ENCODE measurements at regions not wholly inside any gene's neighbourhood (a gene's known extent, or its start where the extent isn't known, plus 50 kb on each side); places are given as distances from the start of the nearest gene placed in this dataset.

GRCh38 chr10:111885046-111885445 lies 298.5 kb downstream of the GPAM start (continued):
- no peak for TF ChIP-seq SIN3A (conservative IDR thresholded peaks at IDR 0.05 in 1 of 2, IDR thresholded peaks at IDR 0.05 in 1 of 2; ENCODE audit: low read depth in 1 of 2, low read length in 2 of 2)
- no peak for TF ChIP-seq BACH1 (IDR thresholded peaks at IDR 0.05; ENCODE audit: low read length)

Data from H1 (cell line).